Spinal cord (tissue), 9 donors: ENCODE measurements at regions not wholly inside any gene's neighbourhood (a gene's known extent, or its start where the extent isn't known, plus 50 kb on each side); places are given as distances from the start of the nearest gene placed in this dataset.
A peak's percentile ranks its signal among the peaks of the same experiment; 100 is the strongest.
"Not testable (repeated sequence)": the region's sequence is repeated elsewhere in the genome, so short reads cannot be mapped to it uniquely, and the experiment has no call there.

Source experiments
- DNase-seq, 6 donors: peaks; one replicate each; pipeline versions ENCODE4 v3.0.0 to v3.0.0-alpha.2; 2013 to 2015; ENCODE audit warnings: low spot score in 6 of 6, low read depth in 4 of 6
- H3K27ac ChIP-seq: one replicate; pipeline ENCODE4 v1.5.1; 2013; ENCODE audit warnings: low read depth, low read length, control low read depth
- H3K27me3 ChIP-seq: one replicate; pipeline ENCODE4 v1.6.1; 2013; ENCODE audit warnings: low read length; ENCODE audit not compliant: control insufficient read depth, insufficient read depth
- H3K36me3 ChIP-seq: one replicate; pipeline ENCODE4 v1.6.1; 2013; ENCODE audit warnings: low read length; ENCODE audit not compliant: control insufficient read depth, insufficient read depth
- H3K4me1 ChIP-seq: one replicate; pipeline ENCODE4 v1.6.1; 2013; ENCODE audit warnings: low read length; ENCODE audit not compliant: control insufficient read depth, insufficient read depth
- H3K4me3 ChIP-seq: one replicate; pipeline ENCODE4 v1.5.1; 2013; ENCODE audit warnings: low read depth, low read length, control low read depth
- H3K9me3 ChIP-seq: one replicate; pipeline ENCODE4 v1.6.1; 2013; ENCODE audit warnings: low read length; ENCODE audit not compliant: control insufficient read depth, insufficient read depth
- WGBS: methylation state at CpG from one replicate; pipeline ENCODE4 v1.1.5; 2013; ENCODE audit warnings: missing lambda C conversion rate; ENCODE audit not compliant: insufficient coverage; 5-methylcytosine and 5-hydroxymethylcytosine counted together
- donor health status: healthy.

DNA sequence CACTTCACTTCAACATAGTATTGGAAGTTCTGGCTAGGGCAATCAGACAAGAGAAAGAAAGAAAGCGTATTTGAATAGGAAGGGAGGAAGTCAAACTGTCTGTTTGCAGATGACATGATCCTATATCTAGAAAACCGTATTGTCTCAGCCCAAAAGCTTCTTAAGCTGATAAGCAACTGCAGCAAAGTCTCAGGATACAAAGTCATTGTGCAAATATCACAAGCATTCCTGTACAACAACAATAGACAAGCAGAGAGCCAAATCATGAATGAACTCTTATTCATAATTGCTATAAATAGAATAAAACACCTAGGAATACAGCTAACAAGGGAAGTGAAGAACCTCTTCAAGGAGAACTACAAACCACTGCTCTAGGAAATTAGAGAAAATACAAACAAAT, 473.9 kb upstream of the SOX9 start:
- not testable (repeated sequence) for H3K36me3 ChIP-seq, H3K9me3 ChIP-seq
- 100% methylated on average over 1 of the region's 2 CpGs for WGBS

GRCh38 chr17:71648342-71648741, 472.5 kb upstream of the SOX9 start:
- not testable (repeated sequence) for H3K9me3 ChIP-seq, DNase-seq, H3K27ac ChIP-seq, H3K36me3 ChIP-seq, H3K27me3 ChIP-seq, H3K4me1 ChIP-seq, H3K4me3 ChIP-seq
- WGBS: no CpG with 5 or more reads among the region's 2 CpGs

More for the DNA sequence above, 473.9 kb upstream of the SOX9 start:
- H3K4me3 ChIP-seq, H3K4me1 ChIP-seq, H3K27ac ChIP-seq, H3K27me3 ChIP-seq, DNase-seq: not testable (repeated sequence)

- H3K4me1 ChIP-seq: no peaks in the 10 kb centered on the region
- DNase-seq: no peak
Observed at GRCh38 chr17:71649941-71650350, 470.9 kb upstream of the SOX9 start.

DNA sequence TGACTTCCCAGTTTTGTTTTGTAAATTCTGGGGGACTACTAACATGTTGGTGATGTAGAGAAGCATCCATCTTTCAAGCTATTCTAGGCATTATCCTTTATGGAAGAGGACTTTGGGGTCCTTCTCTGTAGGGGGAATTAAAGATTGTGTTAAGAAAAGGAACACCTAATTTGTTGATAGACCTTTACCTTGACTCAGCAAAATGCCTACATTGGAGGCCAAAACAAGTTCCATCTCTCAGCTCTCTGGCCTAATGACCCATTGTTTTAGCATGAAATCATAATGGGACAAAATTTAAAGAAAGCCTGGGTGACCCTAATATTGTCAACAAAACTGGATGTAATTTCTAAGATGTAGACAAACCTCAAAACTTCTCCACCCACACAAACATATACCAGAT, 465.3 kb upstream of the SOX9 start:
- H3K36me3 ChIP-seq: no peaks in the 10 kb centered on the region
- H3K27me3 ChIP-seq: no peaks in the 10 kb centered on the region
- no peak overlapping the region for H3K4me3 ChIP-seq
- no peaks in the 10 kb centered on the region for H3K4me1 ChIP-seq
- DNase-seq: no peak
- no peak overlapping the region for H3K27ac ChIP-seq
- no peaks in the 10 kb centered on the region for H3K9me3 ChIP-seq

More at GRCh38 chr17:71649941-71650350, 470.9 kb upstream of the SOX9 start:
- Histone ChIP-seq H3K27ac (no peak overlapping the region), H3K27me3 (no peaks in the 10 kb centered on the region), H3K4me3 (no peak overlapping the region), H3K36me3 (no peaks in the 10 kb centered on the region), H3K9me3 (no peaks in the 10 kb centered on the region)

GRCh38 chr17:71656964-71657858, 463.6 kb upstream of the SOX9 start:
- Histone ChIP-seq H3K27ac (no peak overlapping the region), H3K4me1 (no peaks in the 10 kb centered on the region), H3K9me3 (no peaks in the 10 kb centered on the region), H3K36me3 (no peaks in the 10 kb centered on the region), H3K4me3 (no peak overlapping the region), H3K27me3 (no peaks in the 10 kb centered on the region)
- no peak for DNase-seq
- WGBS: 92% methylated on average over 2 of the region's 6 CpGs

GRCh38 chr17:71658996-71659395, 461.8 kb upstream of the SOX9 start:
- Histone ChIP-seq H3K9me3 (no peaks in the 10 kb centered on the region), H3K27ac (no peak overlapping the region), H3K36me3 (no peaks in the 10 kb centered on the region), H3K4me1 (no peaks in the 10 kb centered on the region), H3K27me3 (no peaks in the 10 kb centered on the region), H3K4me3 (no peak overlapping the region)
- DNase-seq: peak in 3 of 6 donors; percentile 7 to 90 (median 47)
- whole genome bisulfite sequencing: 45% methylated on average over 8 of the region's 9 CpGs

DNA sequence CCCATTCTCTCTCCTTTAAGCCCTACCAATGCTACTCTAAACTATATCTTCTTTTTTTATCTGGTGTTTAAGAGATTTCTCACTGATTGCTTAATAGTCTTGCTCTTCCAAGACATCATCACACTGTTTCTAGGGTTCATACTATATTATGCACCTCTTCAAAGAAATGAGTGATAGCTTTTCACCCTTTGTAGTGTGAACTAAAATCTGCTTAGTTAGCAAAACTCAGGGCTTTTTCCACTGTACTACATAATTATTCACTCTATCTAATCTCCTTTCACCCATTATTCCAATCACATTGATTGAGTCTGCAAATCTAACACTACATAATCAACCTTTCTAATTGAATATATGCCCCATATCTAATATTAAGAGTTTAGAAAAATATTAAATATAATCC, 456.0 kb upstream of the SOX9 start:
- Histone ChIP-seq H3K4me1 (no peaks in the 10 kb centered on the region), H3K4me3 (no peak overlapping the region), H3K27me3 (no peaks in the 10 kb centered on the region), H3K36me3 (no peaks in the 10 kb centered on the region), H3K9me3 (no peaks in the 10 kb centered on the region), H3K27ac (no peak overlapping the region)
- no peak for DNase-seq

- 88% methylated on average over 2 of the region's 2 CpGs for WGBS
- H3K27ac ChIP-seq: no peak overlapping the region
- H3K4me1 ChIP-seq: no peaks in the 10 kb centered on the region
- no peaks in the 10 kb centered on the region for H3K9me3 ChIP-seq
- H3K27me3 ChIP-seq: no peaks in the 10 kb centered on the region
- no peak overlapping the region for H3K4me3 ChIP-seq
- DNase-seq: no peak
- no peaks in the 10 kb centered on the region for H3K36me3 ChIP-seq
Observed at GRCh38 chr17:71666047-71666446, 454.8 kb upstream of the SOX9 start.

GRCh38 chr17:71667661-71668060, 453.2 kb upstream of the SOX9 start:
- no CpG with 5 or more reads among the region's 1 CpG for WGBS

DNA sequence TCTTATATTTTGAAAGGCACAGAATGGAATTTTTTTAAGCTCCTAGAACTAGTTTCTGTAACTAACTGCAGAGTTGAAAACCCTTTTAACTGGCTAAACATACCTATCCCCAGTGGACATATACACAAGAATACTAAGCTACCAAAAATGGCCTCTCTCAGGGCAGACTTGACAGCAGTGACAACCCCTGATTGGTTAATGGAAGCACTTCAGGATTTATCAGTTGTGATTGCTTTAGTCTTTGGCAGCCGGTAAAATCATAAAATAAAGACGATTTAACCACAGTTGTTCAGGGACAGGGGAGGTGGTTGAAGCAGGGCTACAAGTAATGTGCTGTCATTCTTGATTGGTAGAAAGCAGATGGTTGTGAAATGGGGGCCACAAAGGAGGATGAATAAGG, 452.0 kb upstream of the SOX9 start:
- Histone ChIP-seq H3K9me3 (no peaks in the 10 kb centered on the region), H3K36me3 (no peaks in the 10 kb centered on the region), H3K4me3 (no peak overlapping the region), H3K4me1 (no peaks in the 10 kb centered on the region), H3K27ac (no peak overlapping the region), H3K27me3 (no peaks in the 10 kb centered on the region)
- no peak for DNase-seq
- 51% methylated on average over 2 of the region's 2 CpGs for WGBS

More at GRCh38 chr17:71667661-71668060, 453.2 kb upstream of the SOX9 start:
- DNase-seq: no peak
- no peaks in the 10 kb centered on the region for H3K36me3 ChIP-seq
- H3K27ac ChIP-seq: no peak overlapping the region
- H3K9me3 ChIP-seq: no peaks in the 10 kb centered on the region
- no peak overlapping the region for H3K4me3 ChIP-seq
- no peaks in the 10 kb centered on the region for H3K4me1 ChIP-seq
- H3K27me3 ChIP-seq: no peaks in the 10 kb centered on the region
